ENCODE measurements at regions not wholly inside any gene's neighbourhood (a gene's known extent, or its start where the extent isn't known, plus 50 kb on each side); places are given as distances from the start of the nearest gene placed in this dataset.
A peak's percentile ranks its signal among the peaks of the same experiment; 100 is the strongest.
"Not testable (repeated sequence)": the region's sequence is repeated elsewhere in the genome, so short reads cannot be mapped to it uniquely, and the experiment has no call there.

DNA sequence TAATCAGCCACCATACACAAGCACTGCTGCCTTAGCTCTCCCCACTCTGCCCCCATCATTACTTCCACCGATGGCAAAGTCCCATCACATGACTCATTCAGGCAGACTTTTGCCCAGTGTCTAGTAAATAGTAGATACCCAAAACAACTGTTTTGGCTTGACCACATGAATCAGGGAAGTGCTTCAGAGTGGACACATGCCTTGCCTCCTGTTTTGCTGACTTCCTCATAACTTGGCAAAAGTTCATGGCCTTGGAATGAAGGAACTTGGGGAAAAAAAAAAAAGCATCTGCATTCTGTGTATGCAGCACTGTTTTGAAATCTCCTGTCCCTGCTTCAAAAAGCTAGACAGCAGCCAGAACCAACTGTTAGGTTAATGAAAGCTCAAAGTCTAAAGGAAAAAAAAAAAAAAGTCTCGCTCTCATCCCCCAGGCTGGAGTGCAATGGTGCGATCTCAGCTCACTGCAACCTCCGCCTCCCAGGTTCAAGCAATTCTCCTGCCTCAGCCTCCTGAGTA, 335.3 kb downstream of the FAM181B start:
- H3K27me3 ChIP-seq: no peaks in the 10 kb centered on the region
- H3K36me3 ChIP-seq: no peaks in the 10 kb centered on the region
- intact Hi-C loops (cut with DNase I): no loop called here
- no peak for TF ChIP-seq POLR2A (IDR thresholded peaks at IDR 0.05)
- TF ChIP-seq EP300 (IDR thresholded peaks at IDR 0.05): no peak
- TF ChIP-seq, protein P1, sequence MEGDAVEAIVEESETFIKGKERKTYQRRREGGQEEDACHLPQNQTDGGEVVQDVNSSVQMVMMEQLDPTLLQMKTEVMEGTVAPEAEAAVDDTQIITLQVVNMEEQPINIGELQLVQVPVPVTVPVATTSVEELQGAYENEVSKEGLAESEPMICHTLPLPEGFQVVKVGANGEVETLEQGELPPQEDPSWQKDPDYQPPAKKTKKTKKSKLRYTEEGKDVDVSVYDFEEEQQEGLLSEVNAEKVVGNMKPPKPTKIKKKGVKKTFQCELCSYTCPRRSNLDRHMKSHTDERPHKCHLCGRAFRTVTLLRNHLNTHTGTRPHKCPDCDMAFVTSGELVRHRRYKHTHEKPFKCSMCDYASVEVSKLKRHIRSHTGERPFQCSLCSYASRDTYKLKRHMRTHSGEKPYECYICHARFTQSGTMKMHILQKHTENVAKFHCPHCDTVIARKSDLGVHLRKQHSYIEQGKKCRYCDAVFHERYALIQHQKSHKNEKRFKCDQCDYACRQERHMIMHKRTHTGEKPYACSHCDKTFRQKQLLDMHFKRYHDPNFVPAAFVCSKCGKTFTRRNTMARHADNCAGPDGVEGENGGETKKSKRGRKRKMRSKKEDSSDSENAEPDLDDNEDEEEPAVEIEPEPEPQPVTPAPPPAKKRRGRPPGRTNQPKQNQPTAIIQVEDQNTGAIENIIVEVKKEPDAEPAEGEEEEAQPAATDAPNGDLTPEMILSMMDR (IDR thresholded peaks at IDR 0.05): no peak
- no peak for TF ChIP-seq POLR2AphosphoS5 (IDR thresholded peaks at IDR 0.05)
- peak; percentile 68 for DNase-seq
- WGBS, 2 donors: 81% methylated on average over 4 of the region's 4 CpGs
- H3K4me1 ChIP-seq: peaks cover 0 to 3% (median 0%) of the 10 kb centered on the region in 4 donors
- peaks cover 0 to 2% (median under 1%) of the 10 kb centered on the region in 4 donors for H3K9me3 ChIP-seq
- H3K4me3 ChIP-seq: no peak overlapping the region
- H3K27ac ChIP-seq: no peak overlapping the region

DNA sequence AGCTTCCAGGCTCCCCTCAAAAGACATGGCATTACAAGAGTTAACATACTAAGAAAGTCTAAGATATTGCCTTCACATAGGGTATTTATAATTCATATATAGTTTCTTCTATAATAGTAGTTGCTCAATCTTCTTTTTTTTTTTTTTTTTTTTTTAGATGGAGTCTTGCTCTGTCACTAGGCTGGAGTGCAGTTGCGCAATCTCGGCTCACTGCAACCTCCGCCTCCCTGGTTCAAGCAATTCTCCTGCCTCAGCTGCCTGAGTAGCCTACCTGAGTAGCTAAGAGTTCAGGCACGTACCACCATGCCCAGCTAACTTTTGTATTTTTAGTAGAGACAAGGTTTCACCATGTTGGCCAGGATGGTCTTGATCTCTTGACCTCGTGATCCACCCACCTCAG, 337.0 kb downstream of the FAM181B start:
- H3K36me3 ChIP-seq; intact Hi-C loops (cut with DNase I); H3K27ac ChIP-seq; H3K4me1 ChIP-seq; H3K27me3 ChIP-seq; H3K9me3 ChIP-seq; H3K4me3 ChIP-seq: not testable (repeated sequence)
- 81 to 90% methylated on average over 5 of the region's 5 CpGs for WGBS, 2 donors
- peak; percentile 70 for DNase-seq

DNA sequence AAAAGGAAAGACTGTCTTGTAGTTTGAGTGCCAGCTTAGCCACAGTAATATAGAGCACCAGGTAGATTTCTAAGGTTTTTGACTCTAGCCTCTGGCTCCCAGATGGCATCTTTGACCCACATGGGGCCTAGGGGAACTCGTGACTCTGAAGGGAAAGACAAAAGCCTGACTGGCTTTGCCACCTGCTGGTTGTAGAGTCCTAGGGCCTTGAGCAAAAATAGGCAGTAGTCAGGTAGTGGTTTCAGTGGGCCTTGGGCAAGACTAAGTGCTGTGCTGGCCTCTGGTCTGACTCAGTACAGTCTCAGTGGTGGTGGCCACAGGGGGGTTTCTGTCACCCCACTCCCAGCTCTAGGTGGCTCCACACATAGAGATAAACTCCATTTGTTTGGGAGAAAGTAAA, 349.4 kb downstream of the FAM181B start:
- Histone ChIP-seq H3K4me3 (no peak overlapping the region), H3K27me3 (no peaks in the 10 kb centered on the region), H3K9me3 (no peaks in the 10 kb centered on the region), H3K27ac (no peak overlapping the region), H3K4me1 (no peaks in the 10 kb centered on the region), H3K36me3 (no peaks in the 10 kb centered on the region)
- TF ChIP-seq EP300 (IDR thresholded peaks at IDR 0.05) (no peak), POLR2A (IDR thresholded peaks at IDR 0.05) (no peak), POLR2AphosphoS5 (IDR thresholded peaks at IDR 0.05) (no peak)
- TF ChIP-seq, protein P1 (IDR thresholded peaks at IDR 0.05): no peak
- WGBS, 2 donors: 6 to 46% methylated on average over 1 of the region's 1 CpG
- intact Hi-C loops (cut with DNase I): no loop called here
- no peak for DNase-seq

DNA sequence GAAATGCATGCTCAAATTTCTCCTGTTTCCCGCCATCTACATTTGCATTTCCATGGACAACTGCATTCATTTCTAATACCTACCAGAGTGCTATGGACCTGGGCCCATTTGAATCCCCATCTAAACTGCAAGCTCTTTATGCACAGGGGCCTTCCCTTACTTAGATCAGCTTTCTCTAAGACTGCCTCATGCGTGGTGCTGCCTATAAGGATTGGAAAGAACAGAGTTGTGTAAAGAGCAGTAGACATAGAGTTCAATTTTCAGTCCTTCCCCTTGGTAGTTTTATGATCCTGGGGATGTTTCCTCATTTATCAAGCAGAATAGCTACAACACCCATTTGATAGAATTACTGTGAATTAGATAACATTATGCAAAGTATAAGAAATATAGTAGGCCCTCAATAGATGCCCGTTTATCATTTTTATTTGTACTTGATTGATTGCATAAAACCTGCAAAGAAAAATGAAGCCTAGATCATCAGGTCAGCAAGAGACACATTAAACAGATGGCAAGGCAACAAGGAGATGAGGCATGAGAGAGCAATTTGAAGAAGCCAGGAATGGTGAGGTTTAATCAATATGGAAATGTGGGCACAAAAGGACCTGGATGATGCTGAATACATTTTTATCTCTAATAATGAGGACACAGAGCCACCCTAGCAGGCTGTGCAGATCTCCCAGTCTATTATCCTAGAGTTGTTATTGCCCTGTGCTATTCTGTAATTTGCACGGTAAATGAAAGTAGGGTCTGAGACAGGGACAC, 359.7 kb downstream of the FAM181B start:
- WGBS, 2 donors: 80 to 87% methylated on average over 4 of the region's 4 CpGs
- intact Hi-C loops (cut with DNase I): no loop called here

DNA sequence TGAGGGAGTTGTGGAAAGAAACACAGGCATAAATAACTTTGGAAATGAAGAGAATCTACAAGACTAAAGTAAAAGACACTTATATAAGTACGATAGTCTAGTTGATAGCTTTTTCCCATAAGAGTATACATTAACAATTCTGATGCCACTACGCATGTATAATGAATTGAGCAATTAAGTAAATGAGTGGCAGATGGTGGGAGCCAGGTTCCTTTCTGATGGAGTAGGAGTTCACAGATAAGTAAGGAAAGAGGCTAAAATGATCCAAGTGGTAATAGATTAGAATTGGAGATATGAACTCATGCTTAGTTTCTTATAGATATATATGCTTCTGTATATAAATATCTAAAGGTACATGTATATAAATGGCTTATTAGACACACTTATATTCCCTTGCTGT, 368.3 kb downstream of the FAM181B start:
- Histone ChIP-seq H3K36me3 (no peaks in the 10 kb centered on the region), H3K27ac (no peak overlapping the region), H3K9me3 (no peaks in the 10 kb centered on the region), H3K4me3 (no peak overlapping the region), H3K27me3 (no peaks in the 10 kb centered on the region), H3K4me1 (no peaks in the 10 kb centered on the region)
- DNase-seq: no peak
- 78 to 85% methylated on average over 2 of the region's 2 CpGs for WGBS, 2 donors
- intact Hi-C loops (cut with DNase I): no loop called here
- TF ChIP-seq EP300 (IDR thresholded peaks at IDR 0.05) (no peak), POLR2AphosphoS5 (IDR thresholded peaks at IDR 0.05) (no peak), POLR2A (IDR thresholded peaks at IDR 0.05) (no peak)
- TF ChIP-seq, protein P1 (IDR thresholded peaks at IDR 0.05): no peak

More for the DNA sequence above, 359.7 kb downstream of the FAM181B start:
- Histone ChIP-seq H3K27me3 (no peaks in the 10 kb centered on the region), H3K9me3 (peaks cover 0 to 3% (median 0%) of the 10 kb centered on the region in 4 donors), H3K27ac (no peak overlapping the region), H3K36me3 (no peaks in the 10 kb centered on the region), H3K4me3 (no peak overlapping the region), H3K4me1 (no peaks in the 10 kb centered on the region)
- no peak for TF ChIP-seq POLR2A (IDR thresholded peaks at IDR 0.05)
- TF ChIP-seq EP300 (IDR thresholded peaks at IDR 0.05): no peak
- DNase-seq: no peak

Measured in sigmoid colon (tissue), 6 donors.